ENCODE measurements at regions not wholly inside any gene's neighbourhood (a gene's known extent, or its start where the extent isn't known, plus 50 kb on each side); places are given as distances from the start of the nearest gene placed in this dataset.

DNA sequence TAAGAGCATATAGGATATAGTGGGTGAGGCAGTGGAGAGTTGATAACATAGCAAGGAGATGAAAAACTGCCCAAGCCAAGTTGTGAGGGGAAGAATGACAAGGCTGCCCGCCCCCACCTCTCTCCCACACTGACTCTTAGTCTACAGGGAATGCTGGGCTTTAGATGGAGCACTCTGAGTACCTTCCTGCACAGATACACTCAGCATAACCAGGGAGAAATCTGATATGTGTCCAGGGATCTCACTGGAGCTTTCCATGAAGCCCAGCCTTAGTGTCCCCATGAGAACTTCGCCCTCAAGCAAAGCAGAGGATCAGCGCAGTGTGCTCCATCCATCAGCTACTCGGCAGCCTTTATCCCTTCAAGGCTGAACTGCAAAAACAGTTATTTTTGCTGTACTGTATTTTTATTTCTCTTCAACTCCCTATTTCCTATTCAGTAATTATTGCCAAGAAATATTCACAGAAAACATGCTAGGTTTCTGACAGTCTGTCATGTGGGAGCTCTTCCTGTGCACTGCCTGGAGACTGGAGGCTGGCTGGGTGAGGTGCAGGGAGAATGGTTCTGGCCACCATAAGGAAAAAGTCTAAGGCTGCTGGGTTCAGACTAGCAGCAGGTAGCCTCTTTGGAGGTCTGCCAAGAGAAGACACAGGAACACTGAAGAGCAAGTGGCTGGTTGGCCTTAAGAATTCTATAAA, 475.2 kb upstream of the PPP2R3A start:
- no peaks in the 10 kb centered on the region for H3K4me1 ChIP-seq
- no peak overlapping the region for H3K27ac ChIP-seq
- intact Hi-C loops (cut with DNase I): no loop called here
- H3K36me3 ChIP-seq: no peaks in the 10 kb centered on the region
- no peak for TF ChIP-seq POLR2A (IDR thresholded peaks at IDR 0.05)
- TF ChIP-seq, protein P1, sequence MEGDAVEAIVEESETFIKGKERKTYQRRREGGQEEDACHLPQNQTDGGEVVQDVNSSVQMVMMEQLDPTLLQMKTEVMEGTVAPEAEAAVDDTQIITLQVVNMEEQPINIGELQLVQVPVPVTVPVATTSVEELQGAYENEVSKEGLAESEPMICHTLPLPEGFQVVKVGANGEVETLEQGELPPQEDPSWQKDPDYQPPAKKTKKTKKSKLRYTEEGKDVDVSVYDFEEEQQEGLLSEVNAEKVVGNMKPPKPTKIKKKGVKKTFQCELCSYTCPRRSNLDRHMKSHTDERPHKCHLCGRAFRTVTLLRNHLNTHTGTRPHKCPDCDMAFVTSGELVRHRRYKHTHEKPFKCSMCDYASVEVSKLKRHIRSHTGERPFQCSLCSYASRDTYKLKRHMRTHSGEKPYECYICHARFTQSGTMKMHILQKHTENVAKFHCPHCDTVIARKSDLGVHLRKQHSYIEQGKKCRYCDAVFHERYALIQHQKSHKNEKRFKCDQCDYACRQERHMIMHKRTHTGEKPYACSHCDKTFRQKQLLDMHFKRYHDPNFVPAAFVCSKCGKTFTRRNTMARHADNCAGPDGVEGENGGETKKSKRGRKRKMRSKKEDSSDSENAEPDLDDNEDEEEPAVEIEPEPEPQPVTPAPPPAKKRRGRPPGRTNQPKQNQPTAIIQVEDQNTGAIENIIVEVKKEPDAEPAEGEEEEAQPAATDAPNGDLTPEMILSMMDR (IDR thresholded peaks at IDR 0.05): no peak
- DNase-seq: no peak
- H3K4me3 ChIP-seq: no peak overlapping the region
- no peaks in the 10 kb centered on the region for H3K9me3 ChIP-seq
- 70 to 72% methylated on average over 4 of the region's 4 CpGs for WGBS, 2 donors
- H3K27me3 ChIP-seq: no peaks in the 10 kb centered on the region

DNA sequence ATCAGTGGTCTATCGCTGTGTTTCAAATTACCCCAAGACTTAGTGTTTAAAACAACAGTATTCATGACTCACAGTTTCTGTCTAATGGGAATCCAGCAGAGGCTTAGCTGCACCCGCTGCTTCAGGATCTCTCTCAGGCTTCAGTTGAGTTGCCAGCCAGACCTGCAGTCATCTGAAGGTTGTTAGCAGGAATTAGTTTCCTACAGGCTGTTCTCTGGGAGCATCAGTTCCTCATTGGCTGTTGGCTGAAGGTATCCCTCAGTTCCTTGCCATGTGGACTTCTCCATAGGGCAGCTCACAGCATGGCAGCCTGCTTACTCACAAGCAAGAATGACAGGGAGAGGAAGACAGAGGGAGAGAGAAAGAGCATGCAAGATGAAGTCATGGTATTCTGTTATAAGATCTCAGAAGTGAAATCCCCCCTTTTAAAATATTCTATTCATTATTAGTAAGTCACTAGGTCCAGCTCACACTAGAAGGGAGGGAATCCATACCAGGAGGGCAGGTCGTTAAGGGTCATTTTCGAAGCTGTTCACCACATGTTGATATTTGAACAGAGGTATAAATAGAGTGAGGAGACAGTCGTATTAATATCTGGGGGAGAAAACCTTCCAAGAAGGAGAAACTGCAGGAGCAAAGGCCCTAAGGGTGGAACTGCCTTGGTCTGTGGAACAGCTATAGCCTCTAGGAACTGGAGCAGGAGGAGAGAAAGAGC, 473.9 kb upstream of the PPP2R3A start:
- Histone ChIP-seq H3K27ac (no peak overlapping the region), H3K36me3 (no peaks in the 10 kb centered on the region), H3K4me1 (no peaks in the 10 kb centered on the region), H3K9me3 (no peaks in the 10 kb centered on the region), H3K4me3 (no peak overlapping the region), H3K27me3 (no peaks in the 10 kb centered on the region)
- 57 to 58% methylated on average over 5 of the region's 5 CpGs for WGBS, 2 donors
- intact Hi-C loops (cut with DNase I): no loop called here
- DNase-seq: no peak
- TF ChIP-seq, protein P1 (IDR thresholded peaks at IDR 0.05): no peak
- TF ChIP-seq POLR2A (IDR thresholded peaks at IDR 0.05): no peak

DNA sequence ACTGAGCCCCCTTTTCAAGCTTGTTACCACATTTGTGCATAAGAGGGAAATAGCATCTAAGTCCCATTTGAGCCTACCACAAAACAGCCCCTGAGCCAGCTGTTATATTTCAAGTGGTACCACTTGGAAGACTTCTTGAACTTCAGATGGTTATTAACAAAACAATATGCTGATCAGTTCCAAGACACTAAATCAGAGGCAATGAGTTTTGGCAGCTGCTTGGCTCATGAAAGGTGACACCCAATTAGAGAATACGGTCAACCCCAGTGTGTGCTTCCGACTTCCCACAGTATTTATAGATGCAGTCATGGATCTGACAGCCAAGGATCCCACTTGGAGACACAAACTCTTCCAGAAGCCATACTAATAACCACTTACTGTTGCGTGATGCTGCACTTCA, 469.6 kb upstream of the PPP2R3A start:
- DNase-seq: no peak
- WGBS, 2 donors: 41 to 66% methylated on average over 3 of the region's 3 CpGs
- Histone ChIP-seq H3K4me1 (no peaks in the 10 kb centered on the region), H3K36me3 (no peaks in the 10 kb centered on the region), H3K27me3 (peaks cover 0 to 6% (median 0%) of the 10 kb centered on the region in 4 donors), H3K4me3 (no peak overlapping the region), H3K9me3 (no peaks in the 10 kb centered on the region), H3K27ac (no peak overlapping the region)
- TF ChIP-seq, protein P1 (IDR thresholded peaks at IDR 0.05): no peak
- no peak for TF ChIP-seq POLR2A (IDR thresholded peaks at IDR 0.05)
- intact Hi-C loops (cut with DNase I): no loop called here

DNA sequence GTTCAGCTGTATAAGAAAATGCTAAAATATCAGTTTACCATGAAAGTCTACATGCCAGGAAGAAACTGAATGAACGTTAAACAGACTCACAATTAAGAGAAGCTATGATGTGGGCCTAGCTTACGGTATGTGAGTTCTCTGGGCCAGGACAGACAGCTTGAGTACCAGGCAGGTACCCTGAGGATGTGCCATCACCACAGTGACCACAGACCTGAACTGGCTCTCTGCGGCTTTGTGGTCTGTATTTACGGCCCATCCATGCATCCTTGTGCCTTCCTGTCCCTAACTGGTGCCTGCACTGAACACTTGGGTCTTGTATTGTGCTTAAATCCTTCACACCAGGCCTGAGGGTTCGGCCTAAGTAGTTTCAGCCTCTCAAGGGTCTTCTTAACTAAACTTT, 467.5 kb upstream of the PPP2R3A start:
- 70 to 74% methylated on average over 5 of the region's 5 CpGs for WGBS, 2 donors
- Histone ChIP-seq H3K9me3 (no peaks in the 10 kb centered on the region), H3K4me1 (no peaks in the 10 kb centered on the region), H3K27me3 (peaks cover 0 to 14% (median 0%) of the 10 kb centered on the region in 4 donors), H3K36me3 (no peaks in the 10 kb centered on the region), H3K4me3 (no peak overlapping the region), H3K27ac (no peak overlapping the region)
- intact Hi-C loops (cut with DNase I): no loop called here
- no peak for DNase-seq
- TF ChIP-seq POLR2A (IDR thresholded peaks at IDR 0.05): no peak
- TF ChIP-seq, protein P1 (IDR thresholded peaks at IDR 0.05): no peak

DNA sequence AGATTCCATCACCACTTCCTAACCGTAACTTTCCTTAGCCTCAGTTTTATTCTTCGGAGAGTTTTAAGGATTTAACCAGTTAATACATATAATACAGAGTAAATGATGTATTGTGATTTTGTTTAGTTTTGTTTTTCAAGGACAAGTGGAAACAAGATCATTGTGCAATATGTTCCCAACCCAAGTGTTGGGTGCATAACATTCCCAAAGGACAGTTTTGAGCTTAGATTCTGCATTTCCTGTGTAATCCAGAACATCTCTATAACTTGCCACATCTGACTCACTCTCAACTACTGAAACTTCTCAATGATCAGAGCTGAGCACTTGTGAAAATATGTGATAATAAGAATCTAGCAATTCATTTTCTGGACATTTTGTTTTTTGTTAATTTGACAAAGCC, 466.1 kb upstream of the PPP2R3A start:
- peaks cover 0 to 6% (median 0%) of the 10 kb centered on the region in 3 donors for H3K4me1 ChIP-seq
- no peak overlapping the region for H3K4me3 ChIP-seq
- H3K9me3 ChIP-seq: no peaks in the 10 kb centered on the region
- H3K27me3 ChIP-seq: peaks cover 0 to 28% (median 0%) of the 10 kb centered on the region in 4 donors
- H3K36me3 ChIP-seq: no peaks in the 10 kb centered on the region
- no peak overlapping the region for H3K27ac ChIP-seq
- DNase-seq: no peak
- intact Hi-C loops (cut with DNase I): no loop called here
- WGBS, 2 donors: 70 to 74% methylated on average over 2 of the region's 2 CpGs
- TF ChIP-seq, protein P1 (IDR thresholded peaks at IDR 0.05): no peak
- no peak for TF ChIP-seq POLR2A (IDR thresholded peaks at IDR 0.05)
